ENCODE measurements at regions not wholly inside any gene's neighbourhood (a gene's known extent, or its start where the extent isn't known, plus 50 kb on each side); places are given as distances from the start of the nearest gene placed in this dataset.

DNA sequence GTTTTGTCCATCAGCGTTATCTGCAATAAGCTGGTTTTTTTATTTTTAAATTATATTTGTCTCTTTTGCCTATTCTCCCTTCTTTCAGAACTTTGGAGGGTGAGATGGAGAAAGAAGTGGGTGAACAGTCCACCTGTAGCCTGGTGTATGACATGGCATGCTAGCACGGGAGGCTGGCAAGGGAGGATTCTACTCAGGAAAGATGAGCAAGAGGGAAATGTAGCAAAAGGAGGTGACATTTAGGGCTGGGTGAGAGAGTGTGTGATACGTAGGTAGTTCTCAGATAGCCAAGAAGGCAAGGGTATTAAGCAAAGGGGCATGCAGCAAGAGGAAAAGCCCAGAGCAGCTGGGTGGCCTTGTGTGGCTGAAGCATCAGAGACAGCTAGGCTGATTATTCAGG lies 612.9 kb upstream of the IGFBP3 start:
- TF ChIP-seq, protein P1, sequence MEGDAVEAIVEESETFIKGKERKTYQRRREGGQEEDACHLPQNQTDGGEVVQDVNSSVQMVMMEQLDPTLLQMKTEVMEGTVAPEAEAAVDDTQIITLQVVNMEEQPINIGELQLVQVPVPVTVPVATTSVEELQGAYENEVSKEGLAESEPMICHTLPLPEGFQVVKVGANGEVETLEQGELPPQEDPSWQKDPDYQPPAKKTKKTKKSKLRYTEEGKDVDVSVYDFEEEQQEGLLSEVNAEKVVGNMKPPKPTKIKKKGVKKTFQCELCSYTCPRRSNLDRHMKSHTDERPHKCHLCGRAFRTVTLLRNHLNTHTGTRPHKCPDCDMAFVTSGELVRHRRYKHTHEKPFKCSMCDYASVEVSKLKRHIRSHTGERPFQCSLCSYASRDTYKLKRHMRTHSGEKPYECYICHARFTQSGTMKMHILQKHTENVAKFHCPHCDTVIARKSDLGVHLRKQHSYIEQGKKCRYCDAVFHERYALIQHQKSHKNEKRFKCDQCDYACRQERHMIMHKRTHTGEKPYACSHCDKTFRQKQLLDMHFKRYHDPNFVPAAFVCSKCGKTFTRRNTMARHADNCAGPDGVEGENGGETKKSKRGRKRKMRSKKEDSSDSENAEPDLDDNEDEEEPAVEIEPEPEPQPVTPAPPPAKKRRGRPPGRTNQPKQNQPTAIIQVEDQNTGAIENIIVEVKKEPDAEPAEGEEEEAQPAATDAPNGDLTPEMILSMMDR (IDR thresholded peaks at IDR 0.05; ENCODE audit: low read depth, low read length) = no peak
- no peak overlapping the region for H3K4me3 ChIP-seq (ENCODE audit: low read depth, low read length)

GRCh38 chr7:46532571-46532970 lies 611.5 kb upstream of the IGFBP3 start:
- no peak overlapping the region for H3K4me3 ChIP-seq (ENCODE audit: low read depth, low read length)
- TF ChIP-seq, protein P1 (IDR thresholded peaks at IDR 0.05; ENCODE audit: low read depth, low read length) = no peak

- TF ChIP-seq, protein P1 (IDR thresholded peaks at IDR 0.05; ENCODE audit: low read depth, low read length) = no peak
- no peak overlapping the region for H3K4me3 ChIP-seq (ENCODE audit: low read depth, low read length)
Observed at GRCh38 chr7:46530081-46530750, 609.1 kb upstream of the IGFBP3 start.

GRCh38 chr7:46527360-46527759 lies 606.3 kb upstream of the IGFBP3 start:
- no peak overlapping the region for H3K4me3 ChIP-seq (ENCODE audit: low read depth, low read length)
- TF ChIP-seq, protein P1 (IDR thresholded peaks at IDR 0.05; ENCODE audit: low read depth, low read length) = no peak

DNA sequence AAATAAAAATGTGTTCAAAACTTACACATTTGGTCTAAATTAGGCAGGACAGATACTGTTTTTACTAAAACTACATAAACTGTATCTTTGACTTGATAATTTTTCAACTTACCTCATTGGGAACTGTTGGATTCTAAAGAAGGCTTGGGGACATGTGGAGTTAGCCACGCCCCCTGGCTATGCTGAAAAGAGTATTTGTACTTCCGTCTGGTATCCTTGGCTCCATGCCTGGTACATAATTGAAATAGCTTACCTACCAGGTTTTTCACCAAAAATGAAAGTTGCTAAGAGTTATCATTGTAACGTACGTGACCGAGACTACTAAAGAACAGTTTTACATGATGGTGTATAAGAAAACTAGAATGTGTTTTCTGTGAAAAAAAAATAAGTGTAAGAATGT lies 604.8 kb upstream of the IGFBP3 start:
- TF ChIP-seq, protein P1 (IDR thresholded peaks at IDR 0.05; ENCODE audit: low read depth, low read length) = no peak
- H3K4me3 ChIP-seq (ENCODE audit: low read depth, low read length) = no peak overlapping the region

DNA sequence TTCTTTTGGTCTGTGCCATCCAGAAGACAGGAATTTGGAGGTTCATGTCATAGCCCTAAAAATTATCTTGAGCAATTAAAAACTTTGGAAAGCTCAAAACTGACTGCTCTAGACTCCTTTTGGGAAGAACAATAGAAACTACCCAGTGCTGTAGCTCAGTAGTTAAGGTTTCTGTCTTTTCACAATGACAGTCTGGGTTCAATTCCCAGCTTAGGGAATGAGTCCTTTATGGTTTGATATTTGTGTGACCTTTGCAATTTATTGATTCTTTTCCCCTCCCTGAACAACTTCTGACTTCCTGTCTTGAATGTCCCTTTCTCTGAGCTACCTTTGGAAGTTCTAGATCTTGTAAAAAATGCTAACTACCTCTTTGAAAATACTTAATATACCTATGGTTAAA lies 603.3 kb upstream of the IGFBP3 start:
- TF ChIP-seq, protein P1 (IDR thresholded peaks at IDR 0.05; ENCODE audit: low read depth, low read length) = no peak

GRCh38 chr7:46522354-46522906 lies 601.4 kb upstream of the IGFBP3 start:
- H3K4me3 ChIP-seq (ENCODE audit: low read depth, low read length) = no peak overlapping the region
- TF ChIP-seq, protein P1 (IDR thresholded peaks at IDR 0.05; ENCODE audit: low read depth, low read length) = no peak

More for the DNA sequence above, 603.3 kb upstream of the IGFBP3 start:
- no peak overlapping the region for H3K4me3 ChIP-seq (ENCODE audit: low read depth, low read length)

All from WI38 (cell line).